K562 (cell line): ENCODE measurements at regions not wholly inside any gene's neighbourhood (a gene's known extent, or its start where the extent isn't known, plus 50 kb on each side); places are given as distances from the start of the nearest gene placed in this dataset.

Source experiments
- ATAC-seq: fragments of 200-7000 bp; cut with Tn5 transposase; 3 replicates; pipeline ENCODE4 v1.9.1; 2020; ENCODE audit warnings: moderate library complexity
- BruUV-seq: library from RNA; stranded (reverse); fragments of 400-500 nt; replicated peaks from 2 replicates; lab custom pipeline; 2021; lab: Mats Ljungman, UMichigan
- CTCF ChIA-PET: fragments of 300-600 bp; formaldehyde crosslinking; extraction: SDS; loops from one replicate; lab custom pipeline; 2021; ENCODE audit warnings: low intra/inter-chr PET ratio; lab: Yijun Ruan, JAX
- POLR2A ChIA-PET: fragments of 300-600, 350-650 bp; sonication (Branson Sonifier 250); formaldehyde crosslinking; extraction: SDS; loops from one replicate; lab custom pipeline; 2021; ENCODE audit warnings: antibody characterized with exemption, inconsistent platforms; lab: Yijun Ruan, JAX
- DNase-seq, 4 experiments: peaks; one replicate each; pipeline versions ENCODE4 v3.0.0 to v3.0.0-alpha.2; 2011 to 2018; ENCODE audit warnings: low spot score in 3 of 4, mixed read lengths in 3 of 4; ENCODE audit errors: extremely low read depth in 1 of 4
- FAIRE-seq: peaks from 2 replicates; lab custom pipeline; 2011; peaks lifted over from hg19 to GRCh38; lab: Jason Lieb, UNC
- H2AFZ ChIP-seq: 2 replicates; pipeline ENCODE4 v1.6.0; 2011; ENCODE audit warnings: low read depth, low read length, control low read depth, inconsistent platforms
- H3K27ac ChIP-seq: fragments of 200-600 bp; 3 replicates; pipeline ENCODE4 v1.8.0; 2011; ENCODE audit warnings: low read depth, mild to moderate bottlenecking, control low read depth, inconsistent platforms, low read length, moderate library complexity, mixed read lengths; ENCODE audit errors: extremely low read depth
- H3K27me3 ChIP-seq, 2 experiments: fragments of 300-600 bp in 1 of 2; 2 replicates in 1 of 2; 3 replicates in 1 of 2; pipeline versions ENCODE4 v1.6.0 to v1.8.0; 2011; ENCODE audit warnings: inconsistent platforms in 2 of 2, low read length in 2 of 2, mild to moderate bottlenecking in 1 of 2, mixed read lengths in 1 of 2, moderate library complexity in 1 of 2; ENCODE audit not compliant: control insufficient read depth in 2 of 2, insufficient read depth in 2 of 2
- H3K36me3 ChIP-seq: fragments of 300-600 bp; 3 replicates; pipeline ENCODE4 v1.8.0; 2011; ENCODE audit warnings: mild to moderate bottlenecking, low read length, inconsistent platforms; ENCODE audit not compliant: control insufficient read depth, insufficient read depth
- H3K4me1 ChIP-seq, 2 experiments: fragments of 200-600 bp in 1 of 2; replicated peaks in 1 of 2; 2 replicates in 1 of 2; 3 replicates in 1 of 2; pipeline versions ENCODE4 v1.5.1 to v1.8.0; 2011; ENCODE audit warnings: inconsistent platforms in 2 of 2, low read length in 2 of 2, mild to moderate bottlenecking in 1 of 2, mixed read lengths in 1 of 2, moderate library complexity in 1 of 2; ENCODE audit not compliant: control insufficient read depth in 2 of 2, insufficient read depth in 2 of 2
- H3K4me2 ChIP-seq: 2 replicates; pipeline ENCODE4 v1.6.1; 2011; ENCODE audit warnings: low read length, control low read depth, inconsistent platforms, mixed read lengths; ENCODE audit not compliant: insufficient read depth
- H3K4me3 ChIP-seq: fragments of 200-600 bp; sonication (generic), shearing (Covaris generic); 2 replicates; pipeline ENCODE4 v1.5.1; 2016; ENCODE audit warnings: control low read depth, inconsistent platforms
- H3K79me2 ChIP-seq: fragments of 200-600 bp; 3 replicates; pipeline ENCODE4 v1.8.0; 2011; ENCODE audit warnings: low read length, inconsistent platforms; ENCODE audit not compliant: control insufficient read depth, insufficient read depth
- H3K9ac ChIP-seq, 2 experiments: 2 replicates each; pipeline versions ENCODE4 v1.6.0 to v1.6.1; 2011; ENCODE audit warnings: low read depth in 2 of 2, low read length in 2 of 2, control low read depth in 1 of 2, inconsistent platforms in 1 of 2, mild to moderate bottlenecking in 1 of 2, mixed read lengths in 1 of 2; ENCODE audit not compliant: insufficient read depth in 1 of 2
- H3K9me1 ChIP-seq: one replicate; pipeline ENCODE4 v1.6.0; 2011; ENCODE audit warnings: inconsistent platforms, mild to moderate bottlenecking, low read length, moderate library complexity; ENCODE audit not compliant: control insufficient read depth, insufficient read depth
- H3K9me3 ChIP-seq: replicated peaks from 2 replicates; pipeline ENCODE4 v1.5.1; 2011; ENCODE audit warnings: low read depth, low read length, inconsistent platforms; ENCODE audit not compliant: control insufficient read depth, insufficient read depth
- H4K20me1 ChIP-seq: replicated peaks from 2 replicates; pipeline ENCODE4 v1.6.1; 2011; ENCODE audit warnings: low read length, inconsistent platforms, mixed read lengths; ENCODE audit not compliant: control insufficient read depth, insufficient read depth
- BCOR ChIP-seq: fragments of 450-650 bp; IDR thresholded peaks from 2 replicates; pipeline ENCODE4 v1.6.1; 2016
- CHD1 ChIP-seq: fragments of 200-600 bp; sonication (generic); IDR thresholded peaks from one replicate; pipeline ENCODE4 v1.6.1; 2012; ENCODE audit warnings: mild to moderate bottlenecking, moderate library complexity, low read length, inconsistent platforms
- CTBP1 ChIP-seq: fragments of 450-650 bp; IDR thresholded peaks from 2 replicates; pipeline ENCODE4 v1.6.1; 2016; ENCODE audit warnings: borderline replicate concordance
- HDAC6 ChIP-seq: IDR thresholded peaks from 2 replicates; pipeline ENCODE4 v1.6.1; 2012; ENCODE audit warnings: low read depth, mild to moderate bottlenecking, control low read depth, inconsistent platforms, low read length, moderate library complexity
- KDM1A ChIP-seq, 2 experiments: fragments of 450-650 bp; IDR thresholded peaks; 2 replicates each; pipeline ENCODE4 v1.6.1; 2016; ENCODE audit warnings: mild to moderate bottlenecking in 2 of 2
- NCOA2 ChIP-seq, 2 experiments: fragments of 450-650 bp; IDR thresholded peaks; 2 replicates each; pipeline ENCODE4 v1.6.1; 2018; ENCODE audit warnings: mild to moderate bottlenecking in 2 of 2, moderate library complexity in 1 of 2; ENCODE audit not compliant: partially characterized antibody in 2 of 2
- PHTF2 ChIP-seq: fragments of 250-450 bp; sonication (Bioruptor Pico); IDR thresholded peaks from 2 replicates; pipeline ENCODE4 v1.5.0; 2021; ENCODE audit warnings: mild to moderate bottlenecking
- RNF2 ChIP-seq: sonication (generic); IDR thresholded peaks from 2 replicates; pipeline ENCODE4 v1.6.1; 2016
- SREBF1 ChIP-seq: fragments of 150-350 bp; IDR thresholded peaks from 2 replicates; pipeline ENCODE4 v1.6.1; 2014; ENCODE audit warnings: antibody characterized with exemption, low read depth, low read length, borderline replicate concordance
- ZNF134 ChIP-seq: fragments of 250-450 bp; sonication (Bioruptor Pico); conservative IDR thresholded peaks from 2 replicates; pipeline ENCODE4 v1.4.0; 2020
- ZNF699 ChIP-seq: fragments of 250-450 bp; sonication (Bioruptor Pico); IDR thresholded peaks from 2 replicates; pipeline ENCODE4 v1.8.0; 2021; ENCODE audit warnings: mild to moderate bottlenecking, moderate library complexity; ENCODE audit not compliant: insufficient replicate concordance
- ZNF707 ChIP-seq: fragments of 250-450 bp; sonication (Bioruptor Pico); conservative IDR thresholded peaks from 2 replicates; pipeline ENCODE4 v1.8.0; 2022; ENCODE audit warnings: inconsistent platforms, mild to moderate bottlenecking, moderate library complexity
- WGBS: fragments of 100-300 bp; shearing (Covaris generic); methylation state at CpG from one replicate; pipeline ENCODE4 v1.1.6; 2016; ENCODE audit warnings: low coverage, mixed read lengths; ENCODE audit not compliant: insufficient coverage; ENCODE audit errors: missing lambda C conversion rate; 5-methylcytosine and 5-hydroxymethylcytosine counted together
- in situ Hi-C: fragments of 300-500 bp; cut with MboI; formaldehyde crosslinking; loops from 4 replicates; pipeline ENCODE4 v1.15.0; 2018; ENCODE audit warnings: inconsistent platforms, mixed read lengths
- intact Hi-C: fragments of 100-400 bp; cut with micrococcal nuclease; formaldehyde crosslinking; loops from 2 replicates; pipeline ENCODE4 v1.14.2; 2022
- TF ChIP-seq, protein P1 (sequence below): fragments of 450-650 bp; formaldehyde crosslinking; IDR thresholded peaks from 2 replicates; pipeline ENCODE4 v1.4.0; 2020; ENCODE audit warnings: mild to moderate bottlenecking, moderate library complexity
- TF ChIP-seq, protein P2 (sequence below): sonication (generic); formaldehyde crosslinking; IDR thresholded peaks from 2 replicates; pipeline ENCODE4 v1.8.1; 2023; ENCODE audit warnings: mild to moderate bottlenecking, missing genetic modification reagents
- TF ChIP-seq, protein P3 (sequence below): IDR thresholded peaks from 2 replicates; pipeline ENCODE4 v1.6.1; 2011; ENCODE audit not compliant: insufficient read length; ENCODE audit errors: extremely low read depth
- TF ChIP-seq, protein P4 (sequence below): sonication (generic); formaldehyde crosslinking; IDR thresholded peaks from 2 replicates; pipeline ENCODE4 v1.8.0; 2023; ENCODE audit warnings: mild to moderate bottlenecking, missing genetic modification reagents

DNA sequence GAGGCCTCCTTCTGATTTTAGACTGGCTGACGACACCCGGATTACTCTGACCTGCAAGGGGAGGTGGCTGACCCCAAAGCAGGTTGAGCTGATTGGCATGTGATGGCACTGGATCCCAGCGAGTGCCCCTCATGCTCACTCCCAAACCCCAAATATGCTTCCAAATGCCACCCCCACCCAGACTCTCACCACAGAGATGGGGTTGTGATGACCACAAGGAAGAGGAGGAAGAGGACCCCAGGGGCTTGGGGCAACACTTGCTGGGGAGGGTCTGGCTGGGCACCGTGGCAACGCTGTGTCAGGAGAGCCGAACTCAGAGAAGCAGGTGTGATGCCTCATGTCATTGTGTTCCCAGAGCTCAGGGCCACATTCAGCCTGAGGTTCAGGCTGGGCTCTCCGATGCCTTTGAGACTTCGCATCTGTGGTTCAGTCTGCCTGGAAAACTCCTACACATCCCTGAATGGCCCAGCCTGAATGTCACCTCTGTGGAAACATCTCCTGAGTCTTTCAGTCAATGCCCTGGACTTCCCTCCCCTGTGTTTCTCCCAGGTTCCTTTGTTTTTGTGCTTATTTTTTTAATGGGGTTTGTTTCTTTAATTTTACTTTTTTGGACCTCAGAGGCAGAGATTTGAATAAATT lies 169.1 kb upstream of the PMEPA1 start:
- ChIA-PET POLR2A (no interaction called here), CTCF (no interaction called here)
- DNase-seq, result no peak
- no TSS peak for BruUV-seq
- Histone ChIP-seq H3K4me3 (no peak overlapping the region), H3K27ac (no peak overlapping the region), H3K4me1 (no peaks in the 10 kb centered on the region), H2AFZ (no peak overlapping the region), H3K9me1 (no peaks in the 10 kb centered on the region), H3K27me3 (peaks cover 15 to 38% of the 10 kb centered on the region in 2 experiments; a peak in 4 of 5 replicates), H3K36me3 (no peaks in the 10 kb centered on the region), H3K79me2 (no peaks in the 10 kb centered on the region), H3K9ac (no peak overlapping the region), H4K20me1 (peaks cover 4% of the 10 kb centered on the region; the same call in 1 of the 2 replicates), H3K9me3 (no peaks in the 10 kb centered on the region), H3K4me2 (no peak overlapping the region)
- no peak for FAIRE-seq
- in situ Hi-C loops, result no loop called here
- 0% methylated on average over 8 of the region's 8 CpGs for WGBS
- intact Hi-C loops, result no loop called here
- ATAC-seq, result no peak
- TF ChIP-seq, protein P1, sequence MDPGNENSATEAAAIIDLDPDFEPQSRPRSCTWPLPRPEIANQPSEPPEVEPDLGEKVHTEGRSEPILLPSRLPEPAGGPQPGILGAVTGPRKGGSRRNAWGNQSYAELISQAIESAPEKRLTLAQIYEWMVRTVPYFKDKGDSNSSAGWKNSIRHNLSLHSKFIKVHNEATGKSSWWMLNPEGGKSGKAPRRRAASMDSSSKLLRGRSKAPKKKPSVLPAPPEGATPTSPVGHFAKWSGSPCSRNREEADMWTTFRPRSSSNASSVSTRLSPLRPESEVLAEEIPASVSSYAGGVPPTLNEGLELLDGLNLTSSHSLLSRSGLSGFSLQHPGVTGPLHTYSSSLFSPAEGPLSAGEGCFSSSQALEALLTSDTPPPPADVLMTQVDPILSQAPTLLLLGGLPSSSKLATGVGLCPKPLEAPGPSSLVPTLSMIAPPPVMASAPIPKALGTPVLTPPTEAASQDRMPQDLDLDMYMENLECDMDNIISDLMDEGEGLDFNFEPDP (CRISPR knock-in tag), result no peak
- TF ChIP-seq NCOA2 (IDR thresholded peaks at IDR 0.05; ENCODE audit: partially characterized antibody in 2 of 2) (no peak), ZNF707 (CRISPR knock-in tag) (no peak), BCOR (no peak), PHTF2 (no peak), CHD1 (no peak), SREBF1 (no peak), CTBP1 (no peak), RNF2 (no peak), ZNF699 (CRISPR knock-in tag) (no peak), HDAC6 (no peak), KDM1A (IDR thresholded peaks at IDR 0.05) (no peak), ZNF134 (CRISPR knock-in tag) (no peak)
- TF ChIP-seq, protein P2, sequence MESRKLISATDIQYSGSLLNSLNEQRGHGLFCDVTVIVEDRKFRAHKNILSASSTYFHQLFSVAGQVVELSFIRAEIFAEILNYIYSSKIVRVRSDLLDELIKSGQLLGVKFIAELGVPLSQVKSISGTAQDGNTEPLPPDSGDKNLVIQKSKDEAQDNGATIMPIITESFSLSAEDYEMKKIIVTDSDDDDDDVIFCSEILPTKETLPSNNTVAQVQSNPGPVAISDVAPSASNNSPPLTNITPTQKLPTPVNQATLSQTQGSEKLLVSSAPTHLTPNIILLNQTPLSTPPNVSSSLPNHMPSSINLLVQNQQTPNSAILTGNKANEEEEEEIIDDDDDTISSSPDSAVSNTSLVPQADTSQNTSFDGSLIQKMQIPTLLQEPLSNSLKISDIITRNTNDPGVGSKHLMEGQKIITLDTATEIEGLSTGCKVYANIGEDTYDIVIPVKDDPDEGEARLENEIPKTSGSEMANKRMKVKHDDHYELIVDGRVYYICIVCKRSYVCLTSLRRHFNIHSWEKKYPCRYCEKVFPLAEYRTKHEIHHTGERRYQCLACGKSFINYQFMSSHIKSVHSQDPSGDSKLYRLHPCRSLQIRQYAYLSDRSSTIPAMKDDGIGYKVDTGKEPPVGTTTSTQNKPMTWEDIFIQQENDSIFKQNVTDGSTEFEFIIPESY (CRISPR knock-in tag), result no peak
- TF ChIP-seq, protein P3, sequence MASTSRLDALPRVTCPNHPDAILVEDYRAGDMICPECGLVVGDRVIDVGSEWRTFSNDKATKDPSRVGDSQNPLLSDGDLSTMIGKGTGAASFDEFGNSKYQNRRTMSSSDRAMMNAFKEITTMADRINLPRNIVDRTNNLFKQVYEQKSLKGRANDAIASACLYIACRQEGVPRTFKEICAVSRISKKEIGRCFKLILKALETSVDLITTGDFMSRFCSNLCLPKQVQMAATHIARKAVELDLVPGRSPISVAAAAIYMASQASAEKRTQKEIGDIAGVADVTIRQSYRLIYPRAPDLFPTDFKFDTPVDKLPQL, result no peak
- TF ChIP-seq, protein P4, sequence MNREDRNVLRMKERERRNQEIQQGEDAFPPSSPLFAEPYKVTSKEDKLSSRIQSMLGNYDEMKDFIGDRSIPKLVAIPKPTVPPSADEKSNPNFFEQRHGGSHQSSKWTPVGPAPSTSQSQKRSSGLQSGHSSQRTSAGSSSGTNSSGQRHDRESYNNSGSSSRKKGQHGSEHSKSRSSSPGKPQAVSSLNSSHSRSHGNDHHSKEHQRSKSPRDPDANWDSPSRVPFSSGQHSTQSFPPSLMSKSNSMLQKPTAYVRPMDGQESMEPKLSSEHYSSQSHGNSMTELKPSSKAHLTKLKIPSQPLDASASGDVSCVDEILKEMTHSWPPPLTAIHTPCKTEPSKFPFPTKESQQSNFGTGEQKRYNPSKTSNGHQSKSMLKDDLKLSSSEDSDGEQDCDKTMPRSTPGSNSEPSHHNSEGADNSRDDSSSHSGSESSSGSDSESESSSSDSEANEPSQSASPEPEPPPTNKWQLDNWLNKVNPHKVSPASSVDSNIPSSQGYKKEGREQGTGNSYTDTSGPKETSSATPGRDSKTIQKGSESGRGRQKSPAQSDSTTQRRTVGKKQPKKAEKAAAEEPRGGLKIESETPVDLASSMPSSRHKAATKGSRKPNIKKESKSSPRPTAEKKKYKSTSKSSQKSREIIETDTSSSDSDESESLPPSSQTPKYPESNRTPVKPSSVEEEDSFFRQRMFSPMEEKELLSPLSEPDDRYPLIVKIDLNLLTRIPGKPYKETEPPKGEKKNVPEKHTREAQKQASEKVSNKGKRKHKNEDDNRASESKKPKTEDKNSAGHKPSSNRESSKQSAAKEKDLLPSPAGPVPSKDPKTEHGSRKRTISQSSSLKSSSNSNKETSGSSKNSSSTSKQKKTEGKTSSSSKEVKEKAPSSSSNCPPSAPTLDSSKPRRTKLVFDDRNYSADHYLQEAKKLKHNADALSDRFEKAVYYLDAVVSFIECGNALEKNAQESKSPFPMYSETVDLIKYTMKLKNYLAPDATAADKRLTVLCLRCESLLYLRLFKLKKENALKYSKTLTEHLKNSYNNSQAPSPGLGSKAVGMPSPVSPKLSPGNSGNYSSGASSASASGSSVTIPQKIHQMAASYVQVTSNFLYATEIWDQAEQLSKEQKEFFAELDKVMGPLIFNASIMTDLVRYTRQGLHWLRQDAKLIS (CRISPR knock-in tag), result no peak
